GM06990 (cell line): ENCODE measurements at regions not wholly inside any gene's neighbourhood (a gene's known extent, or its start where the extent isn't known, plus 50 kb on each side); places are given as distances from the start of the nearest gene placed in this dataset.

Experiments
- DNase-seq: peaks from one replicate; pipeline ENCODE4 v3.0.0-alpha.2; 2011; ENCODE audit not compliant: insufficient read length; ENCODE audit errors: extremely low read depth
- H3K27me3 ChIP-seq: replicated peaks from 2 replicates; pipeline ENCODE4 v1.6.0; 2011; ENCODE audit warnings: low read length; ENCODE audit not compliant: control insufficient read depth, insufficient read depth
- H3K36me3 ChIP-seq: 2 replicates; pipeline ENCODE4 v1.5.1; 2011; ENCODE audit warnings: low read length; ENCODE audit not compliant: control insufficient read depth, insufficient read depth
- H3K4me3 ChIP-seq: replicated peaks from 2 replicates; pipeline ENCODE4 v1.5.1; 2011; ENCODE audit warnings: low read depth, mild to moderate bottlenecking, control low read depth, low read length
- TF ChIP-seq, protein P1 (sequence below): IDR thresholded peaks from 2 replicates; pipeline ENCODE4 v1.5.1; 2011; ENCODE audit warnings: low read length, control low read depth, mild to moderate bottlenecking, inconsistent platforms; ENCODE audit not compliant: insufficient read depth, poor library complexity, severe bottlenecking

DNA sequence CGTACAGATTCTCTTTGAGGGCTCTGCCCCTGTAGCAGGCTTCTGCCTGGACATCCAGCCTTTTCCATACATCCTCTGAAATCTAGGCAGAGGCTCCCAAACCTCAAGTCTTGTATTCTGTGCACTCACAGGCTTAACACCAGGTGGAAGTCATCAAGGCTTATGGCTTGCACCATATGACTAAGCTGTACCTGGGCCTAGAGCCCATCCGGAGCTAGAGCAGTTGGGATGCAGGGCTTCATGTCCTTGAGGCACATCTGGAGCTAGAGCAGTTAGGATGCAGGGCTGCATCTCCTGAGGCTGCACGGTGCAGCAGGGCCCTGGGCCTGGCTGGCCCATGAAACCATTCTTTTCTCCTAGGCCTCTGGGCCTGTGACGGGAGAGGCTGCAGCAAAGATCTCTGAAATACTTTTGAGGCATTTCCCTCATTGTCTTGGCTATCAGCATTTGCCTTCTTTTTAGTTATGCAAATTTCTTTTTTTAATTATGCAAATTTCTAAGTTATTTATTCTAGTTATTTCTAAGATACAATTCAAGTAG is 98.7 kb downstream of the CD24 start:
- no peak for DNase-seq
- H3K4me3 ChIP-seq = no peak overlapping the region

DNA sequence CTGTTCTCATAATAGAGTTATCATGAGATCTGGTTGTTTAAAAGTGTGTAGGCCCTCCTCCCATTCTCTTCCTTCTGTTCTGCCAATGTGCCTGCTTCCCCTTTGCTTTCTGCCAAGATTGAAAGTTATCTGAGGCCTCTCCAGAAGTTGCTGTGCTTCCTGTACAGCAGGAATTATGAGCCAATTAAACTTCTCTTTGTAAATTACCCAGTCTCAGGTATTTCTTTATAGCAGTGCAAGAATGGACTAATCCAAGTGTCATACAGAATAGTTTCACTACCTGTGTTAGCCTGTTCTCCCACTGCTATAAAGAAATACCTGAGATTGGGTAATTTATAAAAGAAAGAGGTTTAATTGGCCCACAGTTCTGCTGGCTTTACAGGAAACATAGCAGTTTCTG is 100.0 kb downstream of the CD24 start:
- TF ChIP-seq, protein P1, sequence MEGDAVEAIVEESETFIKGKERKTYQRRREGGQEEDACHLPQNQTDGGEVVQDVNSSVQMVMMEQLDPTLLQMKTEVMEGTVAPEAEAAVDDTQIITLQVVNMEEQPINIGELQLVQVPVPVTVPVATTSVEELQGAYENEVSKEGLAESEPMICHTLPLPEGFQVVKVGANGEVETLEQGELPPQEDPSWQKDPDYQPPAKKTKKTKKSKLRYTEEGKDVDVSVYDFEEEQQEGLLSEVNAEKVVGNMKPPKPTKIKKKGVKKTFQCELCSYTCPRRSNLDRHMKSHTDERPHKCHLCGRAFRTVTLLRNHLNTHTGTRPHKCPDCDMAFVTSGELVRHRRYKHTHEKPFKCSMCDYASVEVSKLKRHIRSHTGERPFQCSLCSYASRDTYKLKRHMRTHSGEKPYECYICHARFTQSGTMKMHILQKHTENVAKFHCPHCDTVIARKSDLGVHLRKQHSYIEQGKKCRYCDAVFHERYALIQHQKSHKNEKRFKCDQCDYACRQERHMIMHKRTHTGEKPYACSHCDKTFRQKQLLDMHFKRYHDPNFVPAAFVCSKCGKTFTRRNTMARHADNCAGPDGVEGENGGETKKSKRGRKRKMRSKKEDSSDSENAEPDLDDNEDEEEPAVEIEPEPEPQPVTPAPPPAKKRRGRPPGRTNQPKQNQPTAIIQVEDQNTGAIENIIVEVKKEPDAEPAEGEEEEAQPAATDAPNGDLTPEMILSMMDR = no peak
- Histone ChIP-seq H3K36me3 (no peaks in the 10 kb centered on the region), H3K4me3 (no peak overlapping the region), H3K27me3 (no peaks in the 10 kb centered on the region)
- DNase-seq = no peak

More for the DNA sequence above, 98.7 kb downstream of the CD24 start:
- Histone ChIP-seq H3K36me3 (no peaks in the 10 kb centered on the region), H3K27me3 (no peaks in the 10 kb centered on the region)
- TF ChIP-seq, protein P1 = no peak

- no peaks in the 10 kb centered on the region for H3K36me3 ChIP-seq
- no peak for DNase-seq
- TF ChIP-seq, protein P1 = no peak
- no peaks in the 10 kb centered on the region for H3K27me3 ChIP-seq
- no peak overlapping the region for H3K4me3 ChIP-seq
These were observed 102.5 kb downstream of the CD24 start for GRCh38 chr6:106872049-106872448.

GRCh38 chr6:106870824-106871717 is 103.5 kb downstream of the CD24 start:
- H3K27me3 ChIP-seq = no peaks in the 10 kb centered on the region

GRCh38 chr6:106870069-106870468 is 104.5 kb downstream of the CD24 start:
- no peaks in the 10 kb centered on the region for H3K27me3 ChIP-seq
- TF ChIP-seq, protein P1 = no peak
- no peak for DNase-seq
- no peaks in the 10 kb centered on the region for H3K36me3 ChIP-seq
- no peak overlapping the region for H3K4me3 ChIP-seq

More at GRCh38 chr6:106870824-106871717, 103.5 kb downstream of the CD24 start:
- H3K36me3 ChIP-seq = no peaks in the 10 kb centered on the region
- TF ChIP-seq, protein P1 = no peak
- DNase-seq = no peak
- H3K4me3 ChIP-seq = no peak overlapping the region
